ENCODE measurements at regions not wholly inside any gene's neighbourhood (a gene's known extent, or its start where the extent isn't known, plus 50 kb on each side); places are given as distances from the start of the nearest gene placed in this dataset.

GRCh38 chr13:109859216-109859835 is 72.9 kb upstream of the IRS2 start:
- no peak for DNase-seq (ENCODE audit: low read depth in 3 of 3)

GRCh38 chr13:109858319-109858718 is 71.9 kb upstream of the IRS2 start:
- no peak for DNase-seq (ENCODE audit: low read depth in 3 of 3)

GRCh38 chr13:109857803-109858202 is 71.4 kb upstream of the IRS2 start:
- no peak for DNase-seq (ENCODE audit: low read depth in 3 of 3)

- no peak for DNase-seq (ENCODE audit: low read depth in 3 of 3)
These were observed 70.9 kb upstream of the IRS2 start for GRCh38 chr13:109857325-109857724.

- no peak for DNase-seq (ENCODE audit: low read depth in 3 of 3)
These were observed 70.0 kb upstream of the IRS2 start for GRCh38 chr13:109856350-109856749.

- DNase-seq (ENCODE audit: low read depth in 3 of 3): no peak
These were observed 66.8 kb upstream of the IRS2 start for GRCh38 chr13:109853153-109853552.

GRCh38 chr13:109846185-109846584 is 59.8 kb upstream of the IRS2 start:
- DNase-seq (ENCODE audit: low read depth in 3 of 3): no peak

- DNase-seq (ENCODE audit: low read depth in 3 of 3): no peak
These were observed 58.0 kb upstream of the IRS2 start for GRCh38 chr13:109844396-109844795.

- DNase-seq (ENCODE audit: low read depth in 3 of 3): no peak
These were observed 57.3 kb upstream of the IRS2 start for GRCh38 chr13:109843695-109844094.

- no peak for DNase-seq (ENCODE audit: low read depth in 3 of 3)
These were observed 56.0 kb upstream of the IRS2 start for GRCh38 chr13:109842212-109842920.

GRCh38 chr13:109840893-109841287 is 54.5 kb upstream of the IRS2 start:
- no peak for DNase-seq (ENCODE audit: low read depth in 3 of 3)

- DNase-seq (ENCODE audit: low read depth in 3 of 3): peak in 2 of 3 experiments; percentile 2 to 11
These were observed 54.0 kb upstream of the IRS2 start for GRCh38 chr13:109840201-109840892.

- DNase-seq (ENCODE audit: low read depth in 3 of 3): no peak
These were observed 50.5 kb upstream of the IRS2 start for GRCh38 chr13:109836629-109837607.
